Neural cell (in vitro differentiated cells): ENCODE measurements at regions not wholly inside any gene's neighbourhood (a gene's known extent, or its start where the extent isn't known, plus 50 kb on each side); places are given as distances from the start of the nearest gene placed in this dataset.

Experiments
- H2AFZ ChIP-seq: fragments of 200-600, 300-800 bp; sonication (generic), shearing (Covaris generic); 2 replicates; pipeline ENCODE4 v1.6.0; 2014; ENCODE audit warnings: low read depth, mild to moderate bottlenecking, antibody characterized with exemption, low read length, moderate library complexity
- H3F3A ChIP-seq: fragments of 200-600 bp; shearing (Covaris generic); 2 replicates; pipeline ENCODE4 v1.6.1; 2016; ENCODE audit warnings: mild to moderate bottlenecking, moderate library complexity, mixed read lengths, antibody characterized with exemption, low read length; ENCODE audit not compliant: insufficient read depth, poor library complexity, severe bottlenecking
- H3K27ac ChIP-seq: fragments of 200-600, 300-800 bp; sonication (generic), shearing (Covaris generic); 2 replicates; pipeline ENCODE4 v1.5.1; 2014; ENCODE audit warnings: mild to moderate bottlenecking, low read length, moderate library complexity
- H3K27me3 ChIP-seq: fragments of 300-800, 200-600 bp; sonication (generic), shearing (Covaris generic); 2 replicates; pipeline ENCODE4 v1.6.0; 2014; ENCODE audit warnings: mild to moderate bottlenecking, low read depth, low read length, moderate library complexity; ENCODE audit not compliant: insufficient read depth
- H3K36me3 ChIP-seq: fragments of 300-800, 200-600 bp; sonication (generic), shearing (Covaris generic); 2 replicates; pipeline ENCODE4 v1.5.1; 2014; ENCODE audit warnings: mild to moderate bottlenecking, antibody characterized with exemption, low read length, moderate library complexity; ENCODE audit not compliant: insufficient read depth
- H3K4me2 ChIP-seq: fragments of 300-800, 200-600 bp; sonication (generic), shearing (Covaris generic); 2 replicates; pipeline ENCODE4 v1.6.0; 2014; ENCODE audit warnings: mild to moderate bottlenecking, low read length
- H3K4me3 ChIP-seq: fragments of 300-800, 200-600 bp; sonication (generic), shearing (Covaris generic); 2 replicates; pipeline ENCODE4 v1.5.1; 2014; ENCODE audit warnings: mild to moderate bottlenecking, low read length, moderate library complexity
- H3K79me2 ChIP-seq: fragments of 200-600 bp; shearing (Covaris generic); replicated peaks from 2 replicates; pipeline ENCODE4 v1.6.0; 2014; ENCODE audit warnings: mild to moderate bottlenecking, low read length, moderate library complexity; ENCODE audit not compliant: insufficient read depth
- H3K9ac ChIP-seq: fragments of 300-800, 200-600 bp; sonication (generic), shearing (Covaris generic); 2 replicates; pipeline ENCODE4 v1.6.1; 2016; ENCODE audit warnings: mild to moderate bottlenecking, low read length, mixed read lengths
- H3K9me2 ChIP-seq: fragments of 200-600 bp; shearing (Covaris generic); 2 replicates; pipeline ENCODE4 v1.6.1; 2016; ENCODE audit warnings: mild to moderate bottlenecking, low read length, mixed read lengths; ENCODE audit not compliant: insufficient read depth
- H3K9me3 ChIP-seq: fragments of 200-600, 300-800 bp; sonication (generic), shearing (Covaris generic); 2 replicates; pipeline ENCODE4 v1.6.1; 2016; ENCODE audit warnings: mild to moderate bottlenecking, mixed run types, low read length, moderate library complexity, mixed read lengths
- H4K20me1 ChIP-seq: fragments of 200-600 bp; shearing (Covaris generic); 2 replicates; pipeline ENCODE4 v1.6.1; 2016; ENCODE audit warnings: mild to moderate bottlenecking, mixed run types; ENCODE audit not compliant: insufficient read depth
- EP300 ChIP-seq: fragments of 450-650 bp; conservative IDR thresholded peaks from 2 replicates; pipeline ENCODE4 v1.6.1; 2014; ENCODE audit warnings: antibody characterized with exemption, mild to moderate bottlenecking, moderate library complexity; ENCODE audit not compliant: poor library complexity, severe bottlenecking
- EZH2 ChIP-seq: fragments of 200-600, 300-800 bp; shearing (Covaris generic), sonication (generic); IDR thresholded peaks from 2 replicates; pipeline ENCODE4 v1.6.1; 2014; ENCODE audit warnings: antibody characterized with exemption, low read length, borderline replicate concordance, mild to moderate bottlenecking; ENCODE audit not compliant: insufficient read depth, poor library complexity, severe bottlenecking
- MXI1 ChIP-seq: fragments of 450-650 bp; conservative IDR thresholded peaks from 2 replicates; pipeline ENCODE4 v1.6.1; 2014; ENCODE audit warnings: antibody characterized with exemption, mild to moderate bottlenecking; ENCODE audit not compliant: poor library complexity, severe bottlenecking
- POLR2AphosphoS5 ChIP-seq: IDR thresholded peaks from 2 replicates; pipeline ENCODE4 v1.6.1; 2012
- RAD21 ChIP-seq: fragments of 450-650 bp; conservative IDR thresholded peaks from 2 replicates; pipeline ENCODE4 v1.6.1; 2014; ENCODE audit warnings: antibody characterized with exemption, mild to moderate bottlenecking, moderate library complexity
- REST ChIP-seq: IDR thresholded peaks from 2 replicates; pipeline ENCODE4 v1.6.1; 2012; ENCODE audit warnings: borderline replicate concordance
- SMC3 ChIP-seq: fragments of 450-650 bp; conservative IDR thresholded peaks from 2 replicates; pipeline ENCODE4 v1.6.1; 2014; ENCODE audit warnings: antibody characterized with exemption, mild to moderate bottlenecking, moderate library complexity; ENCODE audit not compliant: poor library complexity
- TAF1 ChIP-seq: IDR thresholded peaks from 2 replicates; pipeline ENCODE4 v1.6.1; 2012; ENCODE audit warnings: low read depth
- TF ChIP-seq, protein P1 (sequence below): fragments of 450-650 bp; IDR thresholded peaks from 2 replicates; pipeline ENCODE4 v1.5.1; 2014; ENCODE audit warnings: antibody characterized with exemption, mild to moderate bottlenecking, moderate library complexity; ENCODE audit not compliant: poor library complexity, severe bottlenecking

GRCh38 chr9:11338130-11338529, 725.3 kb upstream of the PTPRD start:
- Histone ChIP-seq H3K36me3 (no peaks in the 10 kb centered on the region), H3K9me2 (no peaks in the 10 kb centered on the region)

GRCh38 chr9:11340654-11341053, 727.9 kb upstream of the PTPRD start:
- Histone ChIP-seq H3K79me2 (no peaks in the 10 kb centered on the region), H3F3A (no peaks in the 10 kb centered on the region), H3K4me2 (no peak overlapping the region), H3K4me3 (no peak overlapping the region), H4K20me1 (no peaks in the 10 kb centered on the region), H3K9me2 (no peaks in the 10 kb centered on the region), H3K36me3 (no peaks in the 10 kb centered on the region), H2AFZ (no peak overlapping the region), H3K9ac (no peak overlapping the region), H3K9me3 (no peaks in the 10 kb centered on the region), H3K27ac (no peak overlapping the region), H3K27me3 (no peaks in the 10 kb centered on the region)
- TF ChIP-seq RAD21 (no peak), SMC3 (no peak), POLR2AphosphoS5 (no peak), EZH2 (no peak), MXI1 (no peak), EP300 (no peak), TAF1 (no peak), REST (no peak)
- TF ChIP-seq, protein P1, sequence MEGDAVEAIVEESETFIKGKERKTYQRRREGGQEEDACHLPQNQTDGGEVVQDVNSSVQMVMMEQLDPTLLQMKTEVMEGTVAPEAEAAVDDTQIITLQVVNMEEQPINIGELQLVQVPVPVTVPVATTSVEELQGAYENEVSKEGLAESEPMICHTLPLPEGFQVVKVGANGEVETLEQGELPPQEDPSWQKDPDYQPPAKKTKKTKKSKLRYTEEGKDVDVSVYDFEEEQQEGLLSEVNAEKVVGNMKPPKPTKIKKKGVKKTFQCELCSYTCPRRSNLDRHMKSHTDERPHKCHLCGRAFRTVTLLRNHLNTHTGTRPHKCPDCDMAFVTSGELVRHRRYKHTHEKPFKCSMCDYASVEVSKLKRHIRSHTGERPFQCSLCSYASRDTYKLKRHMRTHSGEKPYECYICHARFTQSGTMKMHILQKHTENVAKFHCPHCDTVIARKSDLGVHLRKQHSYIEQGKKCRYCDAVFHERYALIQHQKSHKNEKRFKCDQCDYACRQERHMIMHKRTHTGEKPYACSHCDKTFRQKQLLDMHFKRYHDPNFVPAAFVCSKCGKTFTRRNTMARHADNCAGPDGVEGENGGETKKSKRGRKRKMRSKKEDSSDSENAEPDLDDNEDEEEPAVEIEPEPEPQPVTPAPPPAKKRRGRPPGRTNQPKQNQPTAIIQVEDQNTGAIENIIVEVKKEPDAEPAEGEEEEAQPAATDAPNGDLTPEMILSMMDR = no peak

More at GRCh38 chr9:11338130-11338529, 725.3 kb upstream of the PTPRD start:
- Histone ChIP-seq H3K79me2 (no peaks in the 10 kb centered on the region), H3F3A (no peaks in the 10 kb centered on the region), H3K27ac (no peak overlapping the region), H2AFZ (no peak overlapping the region), H3K9me3 (no peaks in the 10 kb centered on the region), H4K20me1 (no peaks in the 10 kb centered on the region), H3K27me3 (no peaks in the 10 kb centered on the region), H3K9ac (no peak overlapping the region), H3K4me2 (no peak overlapping the region), H3K4me3 (no peak overlapping the region)
- TF ChIP-seq REST (no peak), EZH2 (no peak), EP300 (no peak), SMC3 (no peak), MXI1 (no peak), RAD21 (no peak), TAF1 (no peak), POLR2AphosphoS5 (no peak)
- TF ChIP-seq, protein P1 = no peak
